Activated gamma-delta T cell (primary cell): ENCODE measurements at regions not wholly inside any gene's neighbourhood (a gene's known extent, or its start where the extent isn't known, plus 50 kb on each side); places are given as distances from the start of the nearest gene placed in this dataset.
A peak's percentile ranks its signal among the peaks of the same experiment; 100 is the strongest.

Experiments used
- DNase-seq: peaks from one replicate; lab custom pipeline; 2025; lab: John Stamatoyannopoulos, UW

DNA sequence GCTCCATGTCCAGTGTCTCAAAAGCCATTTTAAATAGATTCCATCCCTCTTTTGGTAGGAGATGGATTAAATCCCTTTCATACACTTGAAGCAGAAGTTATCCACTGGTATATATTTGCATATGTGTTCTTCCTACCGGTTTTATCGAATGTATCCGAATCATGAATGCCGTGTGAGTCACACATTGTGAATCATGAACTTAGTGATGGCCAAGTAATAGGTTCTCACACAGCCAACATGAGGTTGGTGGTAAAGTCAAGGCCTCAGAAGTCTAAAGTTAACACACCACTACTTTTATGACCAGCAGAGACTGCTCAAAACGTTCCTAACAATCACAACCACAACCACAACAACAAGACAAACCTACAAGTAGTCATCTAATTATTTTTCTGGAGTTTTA lies 345.5 kb downstream of the THBS2 start:
- DNase-seq: no peak

DNA sequence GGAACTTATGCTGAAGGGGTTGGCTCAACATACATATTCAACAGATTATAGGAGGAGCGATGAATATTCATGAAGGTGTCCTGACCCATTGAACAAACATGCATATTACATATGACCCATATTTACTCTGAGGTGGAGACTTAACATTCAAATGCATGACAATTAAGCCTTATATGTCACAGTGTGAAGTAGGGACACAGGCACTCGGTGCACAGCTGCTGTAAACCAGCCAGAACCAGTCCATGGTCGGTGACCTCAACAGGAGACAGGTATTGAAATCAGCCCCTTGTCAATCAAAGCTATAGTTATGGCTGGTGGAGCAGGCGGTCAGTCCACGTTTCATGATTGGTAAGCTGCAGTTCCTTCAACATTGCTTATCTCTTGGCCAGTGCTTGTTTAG lies 347.3 kb downstream of the THBS2 start:
- no peak for DNase-seq

DNA sequence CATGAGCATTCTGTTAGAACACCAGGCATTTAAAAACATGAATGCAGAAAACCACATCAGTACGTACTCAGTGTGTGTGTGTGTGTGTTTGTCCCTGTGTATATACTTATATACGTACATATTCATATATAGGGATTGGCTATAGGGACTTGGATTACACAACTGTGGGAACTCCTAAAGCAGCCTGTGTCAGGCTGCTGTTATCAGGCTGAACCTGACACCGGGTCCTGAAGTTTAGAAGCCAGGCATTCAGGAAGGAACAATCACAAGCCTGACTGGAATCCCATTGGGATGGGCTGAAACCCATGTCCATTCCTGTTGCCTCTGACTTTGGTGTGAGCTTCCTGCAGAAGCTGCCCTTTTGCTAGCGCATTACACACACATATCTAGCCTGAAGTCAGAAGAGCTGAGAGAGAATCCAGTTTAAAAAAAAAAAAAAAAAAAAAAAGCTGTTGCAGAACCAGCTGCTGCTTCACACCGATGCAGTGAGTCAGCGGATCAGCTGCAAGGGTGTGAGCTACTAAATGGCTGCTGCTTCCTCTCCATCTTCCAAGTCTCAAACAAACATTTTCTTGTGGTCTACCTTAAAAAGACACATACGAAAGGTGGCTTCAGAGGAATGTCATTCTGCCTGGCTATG lies 348.1 kb downstream of the THBS2 start:
- DNase-seq: no peak

DNA sequence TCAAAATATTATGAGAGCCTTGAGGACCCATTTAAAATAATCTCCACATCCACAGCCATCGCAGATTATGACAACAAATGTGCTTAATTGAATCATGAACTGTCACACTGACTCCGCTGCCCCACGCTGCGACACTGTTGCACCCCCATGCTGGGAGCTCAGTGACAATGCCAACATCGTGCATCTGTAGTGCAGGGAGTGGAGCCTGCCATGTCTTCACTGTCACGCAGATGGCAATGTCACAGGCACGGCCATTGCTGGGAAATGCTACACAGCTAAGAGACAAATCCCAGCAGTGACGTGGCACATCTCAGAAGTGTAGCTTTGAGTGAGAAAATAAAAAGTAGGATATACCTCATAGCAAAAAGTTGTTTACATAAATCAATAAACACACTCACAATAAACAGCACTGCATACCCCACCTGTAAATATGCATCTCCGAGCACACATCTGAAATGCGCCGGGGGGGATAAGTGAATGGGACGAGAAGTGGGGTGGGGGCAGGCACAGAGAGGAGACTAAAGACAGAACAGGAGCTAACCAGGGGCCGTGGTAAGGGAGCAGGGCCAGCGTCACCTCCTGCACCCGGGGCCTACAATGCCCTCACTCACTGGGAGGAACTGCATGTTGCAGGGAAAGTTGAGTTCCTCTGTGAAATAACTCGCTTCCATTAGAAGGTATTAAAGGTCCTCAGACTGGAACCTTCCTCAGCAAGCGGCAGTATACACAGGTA lies 349.9 kb downstream of the THBS2 start:
- no peak for DNase-seq

DNA sequence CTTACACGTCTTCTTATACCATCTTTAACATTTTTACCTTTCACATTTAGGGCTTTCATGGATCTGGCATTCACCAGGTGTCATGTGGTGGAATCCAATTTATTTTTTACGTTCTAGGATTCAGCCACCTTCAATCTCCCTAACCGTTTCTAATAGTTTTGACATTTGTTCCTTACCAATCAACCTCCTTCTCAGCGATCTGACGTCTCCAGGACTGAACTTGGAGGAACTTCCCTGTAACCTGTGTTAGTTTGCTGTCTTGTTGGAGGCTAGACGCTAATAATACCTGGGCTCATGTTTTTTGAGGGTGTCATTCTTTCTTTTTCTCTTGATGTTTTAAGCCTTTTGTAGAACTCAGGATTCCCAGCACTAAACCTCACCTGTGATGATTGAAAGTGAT lies 351.6 kb downstream of the THBS2 start:
- DNase-seq: no peak

DNA sequence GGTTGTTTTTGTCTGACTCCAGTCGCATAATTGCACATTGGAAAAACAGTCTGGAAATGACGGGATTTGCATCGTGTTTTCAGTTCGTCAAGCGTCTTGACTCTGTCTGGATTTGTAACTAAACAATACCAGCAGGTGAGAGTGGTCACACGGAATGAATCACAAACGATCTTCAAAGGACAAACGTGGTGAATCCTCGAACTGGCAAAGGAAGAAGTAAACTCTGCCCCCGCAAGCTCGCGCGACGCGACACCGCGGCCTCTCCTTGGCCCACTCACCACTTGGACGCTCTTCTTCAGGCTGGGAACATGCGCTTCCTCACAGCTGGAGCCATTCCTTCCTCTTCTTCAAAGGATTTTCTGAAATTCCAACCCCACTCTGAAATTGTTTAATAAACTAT lies 352.6 kb downstream of the THBS2 start:
- no peak for DNase-seq

DNA sequence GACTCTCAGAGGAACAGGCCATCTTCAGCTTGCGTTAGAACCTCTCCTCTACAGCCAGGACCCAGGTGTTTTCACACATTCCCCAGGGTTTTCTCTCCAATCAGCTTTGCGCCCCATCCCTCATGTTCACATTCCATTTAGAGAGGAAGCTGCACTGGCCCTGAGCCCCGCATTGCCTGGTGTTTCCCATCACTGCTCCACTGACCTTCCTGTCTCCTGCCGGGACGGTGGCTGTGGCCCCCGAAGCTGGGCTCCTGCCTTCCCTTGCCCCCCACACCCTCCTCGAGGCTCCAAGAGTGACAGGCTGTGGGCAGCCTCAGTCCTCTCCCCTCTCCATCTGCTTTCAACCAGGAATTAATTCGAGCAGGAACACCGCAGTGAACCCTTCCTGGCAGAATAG lies 357.3 kb downstream of the THBS2 start:
- DNase-seq: no peak

DNA sequence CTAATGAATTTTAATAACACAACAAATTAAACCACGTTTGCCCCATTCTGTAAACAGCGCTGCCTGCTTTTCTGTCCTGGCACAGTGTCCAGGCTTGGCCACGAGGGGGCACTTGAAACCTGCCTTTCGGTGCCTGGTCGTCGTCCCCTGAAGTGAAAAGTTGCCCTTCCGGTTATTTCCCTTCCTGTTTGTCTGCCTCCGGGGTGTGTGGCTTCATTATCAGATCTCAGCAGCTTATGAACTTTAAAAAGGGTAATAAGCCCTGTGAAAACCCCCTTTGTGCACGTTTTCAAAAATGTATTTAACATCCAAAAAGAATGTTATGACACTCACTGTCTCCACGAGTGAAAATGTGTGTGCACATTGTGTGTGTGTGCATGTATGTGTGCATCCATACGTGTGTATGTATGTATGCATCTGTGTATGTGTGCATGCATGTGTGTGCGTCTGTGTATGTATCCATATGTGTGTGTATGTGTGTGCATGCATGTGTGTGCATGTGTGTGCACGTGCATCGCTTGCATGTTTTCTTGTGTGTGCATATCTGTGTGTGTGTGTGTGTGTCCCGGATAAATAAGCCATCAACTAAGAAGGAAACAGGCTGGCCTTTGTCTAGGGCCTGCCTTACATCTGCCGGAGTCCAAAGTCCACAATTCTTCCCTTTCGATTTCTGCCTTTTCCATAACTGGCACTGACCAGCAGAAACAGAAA lies 358.4 kb downstream of the THBS2 start:
- DNase-seq: peak; percentile 16

DNA sequence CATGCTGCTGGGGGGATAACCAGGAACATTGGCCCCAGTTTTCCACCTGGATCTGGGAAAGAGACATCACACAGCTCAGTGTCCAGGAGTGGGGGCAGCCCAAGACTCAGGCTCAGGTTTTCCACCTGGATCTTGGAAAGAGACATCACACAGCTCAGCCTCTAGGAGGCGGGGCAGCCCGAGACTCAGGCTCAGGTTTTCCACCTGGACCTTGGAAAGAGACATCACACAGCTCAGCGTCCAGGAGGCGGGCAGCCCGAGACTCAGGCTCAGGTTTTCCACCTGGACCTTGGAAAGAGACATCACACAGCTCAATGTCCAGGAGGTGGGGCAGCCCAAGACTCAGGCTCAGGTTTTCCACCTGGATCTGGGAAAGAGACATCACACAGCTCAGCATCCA lies 361.6 kb downstream of the THBS2 start:
- DNase-seq: no peak

DNA sequence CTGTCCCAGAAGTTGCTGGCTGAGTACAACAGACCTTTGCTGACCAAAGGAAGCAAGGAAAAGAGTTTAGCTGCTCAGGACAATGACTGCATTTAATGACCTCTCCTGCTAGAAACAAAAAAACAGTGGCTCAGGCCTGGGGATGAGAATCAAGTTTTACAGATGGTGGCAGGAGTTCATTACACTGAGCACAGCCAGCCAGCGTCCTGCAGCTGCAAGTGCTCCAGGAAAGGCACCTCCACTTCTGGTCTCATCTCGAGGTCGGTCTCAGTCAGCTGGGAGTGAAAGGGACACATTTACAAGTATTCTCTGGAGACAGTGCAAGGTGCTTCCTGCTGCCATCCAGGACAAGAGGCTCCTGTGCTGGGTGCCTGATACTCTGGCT lies 362.7 kb downstream of the THBS2 start:
- no peak for DNase-seq

DNA sequence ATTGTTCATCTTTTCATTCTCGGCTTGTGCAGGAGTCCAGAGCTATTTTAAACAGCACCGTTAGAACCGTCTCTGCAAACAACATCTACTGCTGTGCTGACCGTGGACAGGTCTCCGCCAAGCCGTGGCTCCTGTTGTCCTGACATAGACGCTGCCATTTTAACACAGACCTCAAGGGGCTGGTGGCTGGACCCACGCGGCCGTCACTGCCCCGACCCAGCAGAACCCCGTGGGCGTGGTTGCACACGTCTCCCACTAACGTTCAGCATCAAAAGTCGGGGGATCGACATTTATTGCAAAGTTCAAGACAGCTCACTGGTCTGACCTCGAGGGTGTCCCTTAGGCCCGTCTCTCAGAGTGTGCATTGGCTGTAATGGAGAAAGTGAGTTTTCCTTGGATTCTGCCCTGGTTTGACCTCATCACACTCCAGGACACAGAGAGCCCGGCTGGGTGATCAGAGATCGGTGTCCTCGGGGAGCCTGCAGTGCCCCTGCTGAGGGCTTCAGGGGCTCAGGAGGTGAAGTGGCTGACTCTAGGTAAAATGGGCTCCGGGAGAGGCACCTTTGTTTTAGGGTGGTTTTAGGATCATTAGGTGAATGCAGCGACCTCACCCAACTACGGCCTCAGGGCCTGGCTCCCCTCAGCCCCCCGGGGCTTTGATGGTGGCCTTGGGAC lies 363.2 kb downstream of the THBS2 start:
- no peak for DNase-seq

DNA sequence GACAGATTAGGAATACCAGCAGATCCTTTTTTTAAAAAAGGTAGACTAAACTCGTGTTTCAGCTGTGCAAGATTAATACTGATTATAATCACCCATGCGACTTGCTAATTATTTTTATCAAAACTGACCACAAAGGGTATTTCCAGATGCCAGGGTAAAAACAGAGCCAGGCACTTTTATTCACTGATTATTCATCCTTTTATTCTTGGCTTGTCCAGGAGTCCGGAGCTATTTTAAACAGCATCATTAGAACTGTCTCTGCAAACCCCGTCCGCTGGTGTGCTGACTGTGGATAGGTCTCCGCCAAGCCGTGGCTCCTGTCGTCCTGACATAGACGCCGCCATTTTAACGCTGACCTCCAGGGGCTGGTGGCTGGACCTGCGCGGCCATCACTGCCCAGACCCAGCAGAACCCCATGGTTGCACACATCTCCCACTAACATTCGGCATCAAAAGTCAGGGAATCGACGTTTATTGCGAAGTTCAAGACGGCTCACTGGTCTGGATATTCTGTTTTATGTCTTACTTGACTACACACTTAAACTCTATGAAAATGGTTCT lies 364.8 kb downstream of the THBS2 start:
- no peak for DNase-seq

DNA sequence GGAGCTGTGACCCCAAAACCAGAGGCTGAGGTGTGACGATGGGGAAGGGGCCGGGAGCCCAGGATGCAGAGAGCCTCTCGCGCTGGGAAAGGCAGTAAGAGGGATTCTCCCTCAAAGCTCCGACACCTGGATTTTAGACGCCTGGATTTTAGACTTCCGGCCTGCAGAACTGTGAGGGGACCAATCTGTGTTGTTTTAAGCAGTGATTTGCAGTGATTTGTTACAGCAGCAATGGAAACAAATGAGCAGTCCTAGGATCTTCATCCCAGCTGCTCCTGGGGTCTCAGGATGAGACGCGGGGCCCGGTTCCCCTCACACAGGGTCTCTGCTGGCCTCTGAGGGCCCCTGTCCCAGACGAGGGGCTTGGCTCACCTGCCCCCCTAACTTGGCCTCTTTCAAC lies 365.5 kb downstream of the THBS2 start:
- no peak for DNase-seq

DNA sequence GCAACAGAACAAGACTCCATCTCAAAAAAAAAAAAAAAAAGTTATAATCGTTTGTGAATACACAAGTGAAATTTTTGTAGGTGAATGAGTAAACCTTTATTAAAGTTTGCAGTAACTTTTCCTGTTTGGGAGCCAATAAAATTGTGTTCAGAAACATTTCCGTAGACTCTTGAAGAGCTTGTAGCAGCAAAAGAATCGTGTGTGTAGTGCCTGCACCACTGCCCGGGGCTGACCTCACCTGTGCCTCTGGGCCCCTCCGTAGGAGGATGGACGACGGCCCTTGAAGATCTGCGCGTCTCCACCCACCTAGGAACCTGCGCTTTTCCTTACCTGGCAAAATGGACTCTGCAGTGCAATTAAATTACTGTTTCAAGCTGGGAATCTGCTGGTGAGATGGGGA lies 366.0 kb downstream of the THBS2 start:
- DNase-seq: no peak

DNA sequence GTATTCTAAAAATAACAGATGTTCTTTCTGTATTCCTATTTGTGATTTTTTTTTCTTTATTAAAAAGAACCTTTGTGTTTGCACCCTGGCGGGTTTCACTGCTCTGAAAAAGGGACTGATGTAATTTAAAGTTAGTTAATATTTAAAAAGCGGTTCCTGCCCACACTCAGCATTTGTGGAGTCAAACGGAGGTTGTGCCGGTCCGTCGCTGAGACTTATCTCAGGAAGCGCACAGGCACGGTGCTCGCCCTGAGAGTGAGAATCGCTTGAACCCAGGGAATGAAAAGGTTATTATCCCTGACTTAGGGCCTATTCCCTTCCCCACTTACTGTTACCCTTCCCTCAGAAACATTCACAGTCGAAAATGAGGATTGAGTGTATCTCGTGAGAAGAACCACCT lies 366.7 kb downstream of the THBS2 start:
- DNase-seq: no peak

DNA sequence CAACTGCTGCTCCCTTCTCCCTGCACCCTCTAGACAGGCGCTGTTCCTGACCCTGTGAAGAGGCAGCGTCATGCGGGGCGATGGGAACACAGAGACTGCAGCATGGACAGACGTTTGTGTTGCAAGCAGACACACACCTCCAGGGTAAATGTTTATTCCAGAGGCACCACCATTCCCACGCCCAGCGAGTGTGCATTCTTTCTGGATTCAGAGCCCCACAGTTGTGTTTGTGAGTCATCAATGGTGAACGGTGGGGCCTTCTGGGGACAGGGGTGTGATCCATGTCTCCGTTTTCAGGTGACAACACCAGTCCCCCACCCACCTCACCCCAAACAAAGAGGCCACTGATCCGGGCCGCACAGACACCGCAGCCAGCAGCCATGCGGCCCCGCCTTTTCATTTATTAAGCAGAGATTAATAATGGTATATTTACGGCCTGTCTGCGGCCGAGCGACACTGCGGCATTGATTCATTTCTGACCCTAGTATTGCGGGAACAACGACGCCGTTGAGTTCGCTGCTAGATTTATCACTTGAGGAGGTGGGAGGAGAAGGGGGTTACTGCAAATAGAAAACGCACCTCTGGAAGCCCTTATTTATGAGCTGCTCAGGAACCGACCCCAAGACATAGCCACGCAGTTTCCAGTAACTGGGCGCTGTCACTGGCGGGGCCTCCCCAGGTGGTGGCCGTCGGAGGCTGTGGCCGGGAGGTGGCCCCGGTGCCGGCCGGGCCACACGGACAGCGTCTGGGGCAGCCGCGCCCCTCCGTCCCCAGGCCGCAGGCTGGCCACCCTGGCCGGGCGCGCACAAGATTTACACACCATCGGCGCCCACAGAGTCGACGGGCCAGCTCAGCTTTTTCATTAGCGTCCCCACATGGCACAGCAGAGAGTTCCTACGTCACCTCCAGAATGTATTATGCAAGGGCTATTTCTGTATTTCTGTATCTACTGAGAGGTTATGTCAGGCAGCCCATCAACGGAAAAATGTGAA lies 367.6 kb downstream of the THBS2 start:
- DNase-seq: no peak

DNA sequence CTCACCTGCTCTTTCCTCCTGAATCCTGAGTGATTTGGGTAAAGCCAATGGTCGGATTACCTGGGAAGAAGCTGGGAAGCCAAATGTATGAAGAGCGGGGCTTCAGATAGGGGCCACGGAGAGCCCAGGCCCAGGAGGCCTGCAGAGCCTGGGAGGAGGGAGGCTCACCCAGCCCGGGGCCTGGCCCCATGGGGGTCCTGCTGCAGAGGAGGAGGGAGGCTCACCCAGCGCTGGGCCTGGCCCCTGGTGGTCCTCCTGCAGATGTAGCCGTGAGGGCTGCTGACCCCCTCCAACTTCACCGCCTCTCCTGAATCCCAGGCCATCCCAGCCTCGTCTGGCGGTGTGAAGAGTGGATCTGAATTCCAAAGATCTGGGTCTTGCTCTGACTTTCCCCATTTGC lies 368.4 kb downstream of the THBS2 start:
- no peak for DNase-seq

DNA sequence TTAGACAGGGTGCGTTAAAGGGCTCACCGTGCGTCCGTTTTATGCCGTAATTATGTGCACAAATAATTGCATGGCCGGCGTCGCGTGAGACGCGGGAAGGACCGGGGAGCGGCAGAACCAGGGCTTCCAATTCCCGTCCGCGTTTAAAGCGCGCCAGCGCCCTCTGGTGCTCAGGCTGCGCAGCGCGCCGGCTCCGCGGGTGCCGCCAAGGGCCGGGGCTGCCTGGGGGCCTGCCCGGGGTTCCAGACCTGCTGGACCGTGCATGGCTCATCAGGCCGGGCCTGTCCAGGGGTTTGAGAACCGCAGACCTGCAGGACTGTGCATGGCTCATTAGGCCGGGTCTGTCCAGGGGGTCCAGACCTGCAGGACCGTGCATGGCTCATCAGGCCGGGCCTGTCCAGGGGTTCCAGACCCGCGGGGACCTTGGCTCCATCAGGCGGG lies 369.0 kb downstream of the THBS2 start:
- peak; percentile 47 for DNase-seq

DNA sequence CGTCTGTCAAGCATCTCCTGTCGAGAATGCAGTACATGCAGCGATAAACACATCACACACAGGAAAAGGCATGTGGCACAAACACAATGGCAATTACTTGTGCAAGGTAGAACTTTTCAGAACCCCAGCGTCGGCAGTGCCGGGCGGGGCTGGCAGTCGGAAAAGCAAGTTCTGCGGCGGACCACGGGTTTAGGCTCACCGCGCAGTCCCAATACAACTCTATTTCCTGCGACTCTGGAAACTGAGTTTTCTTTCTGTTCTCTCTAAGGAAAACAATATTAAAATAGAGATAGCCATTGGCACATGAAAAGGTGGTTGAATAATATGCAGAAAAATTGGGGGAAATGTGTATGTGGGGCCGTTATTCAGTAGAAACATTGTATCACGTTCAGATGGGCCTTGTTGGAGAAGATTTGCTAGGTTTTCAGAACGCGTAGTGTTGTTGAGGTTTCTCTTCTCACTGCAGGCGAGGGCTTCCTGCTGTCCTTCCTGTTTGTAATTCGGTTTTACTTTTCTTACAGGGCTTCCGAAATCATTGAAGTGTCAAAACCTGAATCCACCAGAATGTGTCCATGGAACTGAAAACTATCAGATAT lies 369.5 kb downstream of the THBS2 start:
- peak; percentile 20 for DNase-seq

DNA sequence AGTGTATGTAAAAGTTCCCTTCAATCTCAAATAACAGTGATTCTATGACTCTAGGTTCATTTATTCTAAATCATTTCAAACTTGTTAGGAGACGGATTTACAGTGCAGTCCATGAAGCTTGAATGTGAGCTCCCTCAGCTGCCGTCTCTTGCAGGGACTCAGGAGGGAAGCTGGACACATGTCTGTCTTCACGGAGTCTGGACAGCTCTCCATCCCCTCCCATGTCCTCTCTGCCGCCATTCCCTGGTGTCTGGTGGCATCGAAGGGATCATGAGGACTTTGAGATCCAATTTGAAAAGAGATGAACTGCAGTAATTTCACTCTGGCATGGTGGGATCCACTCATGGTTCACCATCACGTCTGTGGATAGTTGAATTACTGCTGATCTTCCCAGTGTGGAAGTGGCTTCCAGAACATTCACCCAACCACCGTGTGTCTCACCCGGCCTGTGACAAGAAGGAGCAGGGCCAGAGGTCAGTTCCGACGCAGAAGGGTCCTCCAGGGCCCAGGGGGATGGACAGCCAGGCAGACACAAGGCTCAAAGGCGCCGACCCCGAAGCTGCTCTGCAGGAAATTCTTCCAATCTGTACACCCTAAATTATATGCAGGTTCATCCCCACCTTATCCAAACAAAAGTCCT lies 370.1 kb downstream of the THBS2 start:
- DNase-seq: no peak
